Stimulated activated CD8-positive, alpha-beta memory T cell treated with anti-CD3 and anti-CD28 coated beads, Interleukin-2, amount 100 ng/mL, for 1 hour (primary cell): ENCODE measurements at regions not wholly inside any gene's neighbourhood (a gene's known extent, or its start where the extent isn't known, plus 50 kb on each side); places are given as distances from the start of the nearest gene placed in this dataset.
"Not testable (repeated sequence)": the region's sequence is repeated elsewhere in the genome, so short reads cannot be mapped to it uniquely, and the experiment has no call there.

Experiments
- DNase-seq, 2 donors: peaks; one replicate each; pipeline ENCODE4 v3.0.0-alpha.2; 2020; ENCODE audit warnings: low read depth in 2 of 2

DNA sequence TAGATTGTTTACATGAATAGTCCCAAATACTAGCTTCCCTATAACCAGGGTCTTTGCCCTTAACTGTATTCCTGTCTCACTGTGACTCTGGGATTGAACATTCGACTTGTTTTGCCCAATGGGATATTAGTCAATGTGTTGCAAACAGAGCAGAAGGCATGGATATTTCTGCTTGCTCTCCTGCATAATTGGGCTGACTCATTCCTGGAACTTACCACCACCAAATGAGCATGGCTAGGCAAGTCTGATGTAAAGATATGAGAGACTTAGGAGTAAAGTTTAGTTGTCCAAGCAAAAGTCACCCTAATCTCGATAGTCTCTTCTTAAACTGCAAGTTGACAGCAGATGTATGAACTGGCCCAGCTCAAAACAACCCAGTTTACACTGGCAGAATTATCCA, 273.5 kb upstream of the CCNG1 start:
- no peak for DNase-seq

DNA sequence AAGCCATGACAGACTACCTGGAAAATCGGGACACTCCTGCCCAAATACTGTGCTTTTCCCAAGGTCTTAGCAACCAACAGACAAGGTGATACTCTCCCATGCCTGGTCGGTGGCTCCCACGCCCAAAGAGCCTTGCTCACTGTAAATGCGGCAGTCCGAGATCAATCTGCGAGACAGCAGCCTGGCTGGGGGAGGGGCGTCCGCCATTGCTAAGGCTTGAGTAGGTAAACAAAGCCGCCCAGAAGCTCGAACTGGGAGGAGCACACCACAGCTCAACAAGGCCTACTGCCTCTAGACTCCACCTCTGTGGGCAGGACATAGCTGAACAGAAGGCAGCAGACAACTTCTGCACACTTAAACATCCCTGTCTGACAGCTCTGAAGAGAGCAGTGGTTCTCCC, 272.1 kb upstream of the CCNG1 start:
- no peak for DNase-seq

DNA sequence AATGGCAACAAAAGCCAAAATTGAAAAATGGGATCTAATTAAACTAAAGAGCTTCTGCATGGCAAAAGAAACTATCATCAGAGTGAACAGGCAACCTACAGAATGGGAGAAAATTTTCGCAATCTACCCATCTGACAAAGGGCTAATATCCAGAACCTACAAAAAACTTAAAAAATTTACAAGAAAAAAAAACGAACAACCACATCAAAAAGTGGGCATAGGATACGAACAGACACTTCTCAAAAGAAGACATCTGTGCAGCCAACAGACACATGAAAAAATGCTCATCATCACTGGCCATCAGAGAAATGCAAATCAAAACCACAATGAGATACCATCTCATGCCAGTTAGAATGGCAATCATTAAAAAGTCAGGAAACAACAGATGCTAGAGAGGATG, 267.2 kb upstream of the CCNG1 start:
- DNase-seq: not testable (repeated sequence)

DNA sequence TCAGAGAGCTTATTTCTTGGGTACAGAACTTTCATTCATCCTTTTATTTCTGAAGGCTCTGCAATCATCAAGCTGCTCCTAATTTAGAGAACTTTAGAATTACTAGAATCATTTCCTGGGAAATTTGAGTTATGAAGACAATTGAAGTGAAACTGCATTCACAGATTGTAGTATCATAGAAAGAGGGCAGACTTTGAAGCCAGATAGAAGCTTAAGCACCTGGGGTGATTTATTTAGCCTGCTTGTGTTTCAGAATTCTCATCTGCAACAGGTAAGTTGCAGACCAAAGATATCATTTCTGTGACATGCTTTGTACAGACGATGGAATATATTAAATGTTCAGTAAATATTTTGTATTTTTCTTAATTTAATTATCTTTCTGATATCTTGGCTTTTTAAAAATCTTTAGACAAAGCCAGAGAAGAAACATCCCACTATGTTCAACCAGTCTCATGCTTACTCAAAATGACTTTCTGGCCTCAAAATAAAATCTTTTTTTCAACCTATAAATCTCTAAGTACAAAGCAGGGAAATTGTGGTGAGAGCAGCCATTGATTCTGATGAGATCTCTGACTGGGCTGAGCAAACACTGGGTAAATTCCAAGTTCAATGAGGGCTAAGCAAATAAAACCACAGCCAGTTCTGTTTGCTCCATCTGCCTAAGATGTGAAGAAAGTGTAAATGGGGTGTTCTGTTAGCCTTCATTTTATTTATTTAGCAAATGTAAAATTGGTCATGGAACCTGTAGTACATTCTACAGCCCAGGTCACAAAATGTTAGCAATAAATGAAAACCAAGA, 264.7 kb upstream of the CCNG1 start:
- no peak for DNase-seq

DNA sequence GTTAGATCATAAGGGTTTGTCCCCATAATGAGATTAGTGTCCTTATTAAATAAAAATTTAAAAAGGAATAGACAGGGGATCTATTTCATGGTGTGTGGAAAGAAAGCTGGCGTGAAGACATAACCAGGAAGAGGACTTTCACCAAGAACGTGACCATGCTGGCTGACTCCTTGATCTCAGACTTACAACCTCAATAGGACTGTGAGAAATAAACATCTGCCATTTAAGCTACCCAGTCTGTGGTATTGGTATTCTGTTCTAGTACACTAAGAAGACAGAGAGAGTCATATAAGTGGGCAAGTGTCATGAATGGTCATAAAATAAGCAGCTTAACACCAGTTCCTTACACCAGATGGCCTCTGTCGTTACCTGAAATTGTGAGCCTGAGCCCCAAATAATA, 259.4 kb upstream of the CCNG1 start:
- no peak for DNase-seq

DNA sequence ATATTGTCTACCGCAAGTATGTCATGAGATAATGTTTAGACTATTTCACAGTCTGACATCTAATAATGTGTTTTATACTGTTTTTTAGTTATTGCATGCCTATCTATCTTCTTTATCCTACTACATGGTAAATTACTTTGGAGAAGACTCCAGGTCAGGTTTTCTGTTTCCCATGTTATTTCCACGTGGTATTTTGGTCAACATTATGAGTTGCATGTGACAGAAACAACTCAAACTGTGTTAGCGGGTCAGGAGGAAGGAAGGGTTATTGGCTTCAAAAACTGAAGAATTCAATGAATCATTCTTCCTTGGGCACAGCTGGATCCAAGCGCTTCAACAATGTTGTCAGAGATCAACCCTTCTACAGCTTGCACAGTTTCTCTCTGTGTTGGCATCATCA, 252.1 kb upstream of the CCNG1 start:
- DNase-seq: no peak

DNA sequence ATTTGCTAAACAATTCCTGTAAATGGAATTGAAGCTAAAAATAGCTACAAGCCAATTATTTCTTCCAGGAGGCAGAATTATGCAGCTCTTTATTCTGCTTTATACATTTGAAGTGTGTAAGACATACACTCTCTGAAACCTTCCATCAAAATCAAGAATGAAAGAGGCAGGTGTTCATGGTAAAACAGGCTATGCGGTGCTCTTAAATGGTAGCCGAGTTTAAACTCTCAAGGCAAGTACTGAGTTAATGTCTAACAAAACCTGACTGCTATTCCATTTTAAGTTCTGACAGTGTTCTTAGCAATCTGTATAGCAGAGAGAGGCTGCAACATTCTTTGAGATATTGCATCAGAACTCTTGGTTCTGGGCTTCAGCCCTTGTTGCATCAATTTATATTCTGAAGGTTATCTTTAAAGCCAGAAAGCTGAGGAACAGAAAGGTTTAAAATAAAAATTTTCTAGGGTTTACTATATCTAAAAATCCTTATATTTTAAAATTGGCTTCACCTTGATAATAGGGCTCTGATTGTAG, 248.3 kb upstream of the CCNG1 start:
- no peak for DNase-seq

DNA sequence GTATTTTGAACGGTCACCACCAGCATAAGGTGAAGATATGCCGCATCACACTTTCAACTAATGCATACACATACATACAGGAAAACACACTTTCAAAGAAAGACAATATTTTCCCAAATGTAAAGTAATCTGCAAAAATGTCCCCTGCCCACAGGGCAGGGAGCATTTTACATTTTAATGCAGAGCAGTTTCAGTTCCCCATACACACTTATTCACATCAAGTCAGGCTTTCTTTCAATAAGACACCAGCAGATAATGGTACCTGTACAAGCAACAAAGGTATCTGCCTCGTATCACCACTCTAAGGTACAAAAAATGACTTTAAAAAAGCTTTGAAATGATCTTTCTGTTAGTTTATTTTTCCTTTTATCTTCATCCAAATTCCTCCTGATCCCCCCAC, 247.1 kb upstream of the CCNG1 start:
- no peak for DNase-seq

DNA sequence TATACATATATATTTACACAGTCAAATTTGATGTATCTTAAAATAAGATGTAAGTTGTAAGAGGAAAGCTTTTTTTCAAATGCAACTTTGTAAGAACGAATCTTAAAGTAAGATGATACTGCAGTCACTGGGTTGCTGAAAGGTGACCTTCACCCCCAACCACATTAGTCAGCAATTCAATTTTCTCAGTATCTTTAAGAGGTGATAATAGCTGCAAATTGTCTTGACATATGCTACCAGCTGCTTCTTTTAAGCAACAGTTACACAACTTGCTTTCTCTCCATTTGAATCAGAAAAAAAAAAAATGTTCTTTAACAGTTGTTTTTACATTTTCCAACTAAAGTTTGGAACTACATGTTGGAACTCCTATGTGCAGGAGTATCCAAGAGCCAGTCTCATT, 246.6 kb upstream of the CCNG1 start:
- DNase-seq: no peak

DNA sequence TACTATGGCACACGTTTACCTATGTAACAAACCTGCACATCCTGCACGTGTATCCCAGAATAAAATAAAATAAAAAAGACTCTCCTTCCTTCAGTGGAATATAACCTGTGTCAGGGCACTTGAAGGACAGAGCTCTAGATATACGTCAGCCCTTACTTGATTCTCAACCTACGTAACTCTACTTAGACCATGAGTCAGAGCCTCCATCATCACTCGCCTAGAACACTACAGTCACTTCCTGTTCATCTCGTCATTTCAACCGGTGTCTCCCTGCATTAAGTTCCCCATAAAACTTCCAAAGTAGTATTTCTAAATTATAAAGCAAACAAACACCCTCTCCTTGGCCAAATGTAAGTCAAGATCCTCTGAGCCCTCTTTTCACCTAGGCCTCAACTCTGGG, 243.5 kb upstream of the CCNG1 start:
- DNase-seq: no peak

DNA sequence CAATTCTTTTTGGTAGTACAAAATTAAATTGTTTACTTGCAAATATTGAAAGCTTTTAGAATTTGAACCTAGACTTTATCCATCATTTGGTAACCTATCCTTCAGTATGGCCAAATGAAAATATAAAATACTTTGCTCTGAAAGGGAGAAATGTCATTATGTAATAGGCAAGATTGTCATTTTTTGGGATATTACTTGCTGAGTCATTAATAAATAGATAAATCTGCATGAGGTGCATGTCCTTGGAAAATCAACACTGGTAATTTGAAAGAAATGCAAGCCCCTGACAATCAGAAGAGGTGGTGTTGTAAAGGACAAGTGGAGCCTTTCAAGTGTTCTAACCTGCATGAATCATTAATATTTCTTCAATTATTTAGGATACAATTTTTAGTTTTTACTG, 231.8 kb upstream of the CCNG1 start:
- no peak for DNase-seq

DNA sequence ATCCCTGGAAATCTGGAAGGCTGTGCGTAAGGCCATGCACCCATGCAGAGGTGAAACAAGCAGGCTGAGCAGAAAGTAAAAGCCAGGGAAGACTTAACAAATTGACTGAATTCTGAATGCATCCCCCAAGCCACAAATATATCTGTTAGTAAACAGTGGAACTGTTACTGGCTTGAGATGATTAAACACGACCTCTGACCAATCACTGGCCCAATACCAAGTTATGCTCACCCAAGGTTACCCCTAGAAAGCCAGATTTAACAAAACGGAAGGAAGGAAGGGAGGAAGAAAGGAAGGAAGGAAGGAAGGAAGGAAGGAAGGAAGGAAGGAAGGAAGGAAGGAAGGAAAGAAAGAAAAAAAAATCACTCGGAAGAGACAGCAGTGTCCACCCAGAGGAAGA, 215.8 kb upstream of the CCNG1 start:
- DNase-seq: no peak

DNA sequence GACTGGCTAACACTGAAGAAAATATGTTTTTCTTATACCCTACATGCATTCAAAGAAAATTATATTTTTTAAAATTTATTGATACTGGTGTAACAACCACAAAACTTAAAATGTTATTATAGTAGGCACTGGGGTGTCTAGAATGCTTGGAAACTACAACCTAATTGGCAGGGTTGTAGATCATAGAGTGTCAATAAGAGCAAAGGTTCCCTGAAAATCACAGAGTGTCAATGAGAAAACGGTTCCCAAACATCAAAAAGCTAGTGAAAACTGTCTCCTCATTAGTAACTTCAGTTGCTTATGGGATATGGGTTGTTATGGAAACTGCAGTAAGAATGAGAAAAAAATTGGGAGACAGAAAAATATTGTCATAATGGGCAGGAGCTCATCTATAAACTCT, 214.4 kb upstream of the CCNG1 start:
- DNase-seq: no peak

DNA sequence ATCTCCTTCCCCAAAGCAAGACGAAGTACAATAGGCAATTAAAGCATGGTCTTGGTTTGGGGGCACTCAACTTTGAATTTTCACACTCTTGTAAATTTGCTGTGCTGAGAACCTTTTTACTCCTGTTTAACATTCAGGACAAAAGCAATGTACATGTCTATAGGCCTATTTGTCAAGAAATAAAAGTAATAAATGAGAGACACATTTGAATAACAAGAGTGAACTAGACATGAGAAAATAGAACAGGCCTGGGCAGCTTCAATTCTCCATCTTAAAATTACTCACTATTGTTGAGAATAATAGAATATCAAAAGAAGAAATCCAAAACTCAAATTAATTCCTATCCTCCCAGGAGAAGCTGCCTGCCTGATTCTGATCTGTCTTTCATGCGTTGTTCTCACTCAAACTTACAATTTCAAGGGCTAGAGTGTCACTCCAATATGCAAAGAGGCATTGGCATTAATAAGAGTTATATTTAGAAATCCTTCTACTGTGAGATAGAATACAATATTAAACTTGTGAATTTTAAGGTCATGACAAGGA, 192.9 kb upstream of the CCNG1 start:
- no peak for DNase-seq

DNA sequence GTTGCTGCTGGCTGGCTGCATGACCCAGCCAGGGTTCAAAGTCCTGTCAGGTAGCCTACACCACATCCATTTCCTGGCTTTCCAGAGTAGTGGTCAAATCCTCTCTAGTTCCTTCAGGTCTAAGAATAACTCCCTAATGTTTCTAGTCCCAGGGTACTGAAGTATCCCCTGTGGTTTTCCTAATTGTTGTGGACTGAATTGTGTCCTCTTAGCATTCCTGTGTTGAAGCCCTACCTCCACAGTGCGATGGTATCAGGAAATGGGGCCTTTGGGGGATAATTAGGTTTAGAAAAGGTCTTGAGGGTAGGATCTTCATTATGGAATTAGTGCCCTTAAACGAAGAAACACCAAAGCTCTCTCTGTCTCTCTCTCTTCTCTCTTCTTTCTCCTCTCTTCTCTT, 191.8 kb upstream of the CCNG1 start:
- no peak for DNase-seq

DNA sequence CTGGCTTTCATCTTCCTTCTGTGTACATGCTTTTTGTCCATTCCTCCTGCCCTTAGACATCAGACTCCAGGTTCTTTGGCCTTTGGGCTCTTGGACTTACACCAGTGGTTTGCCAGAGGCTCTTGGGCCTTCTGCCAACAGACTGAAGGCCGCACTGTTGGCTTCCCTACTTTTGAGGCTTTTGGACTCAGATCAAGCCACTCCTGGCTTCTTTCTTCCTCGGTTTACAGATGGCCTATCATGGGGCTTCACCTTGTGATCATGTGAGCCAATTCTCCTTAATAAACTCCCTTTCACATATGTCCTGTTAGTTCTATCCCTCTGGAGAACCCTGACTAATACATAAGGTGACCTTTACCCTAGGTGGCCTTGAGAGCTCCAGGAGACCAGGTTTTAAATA, 189.1 kb upstream of the CCNG1 start:
- DNase-seq: no peak

DNA sequence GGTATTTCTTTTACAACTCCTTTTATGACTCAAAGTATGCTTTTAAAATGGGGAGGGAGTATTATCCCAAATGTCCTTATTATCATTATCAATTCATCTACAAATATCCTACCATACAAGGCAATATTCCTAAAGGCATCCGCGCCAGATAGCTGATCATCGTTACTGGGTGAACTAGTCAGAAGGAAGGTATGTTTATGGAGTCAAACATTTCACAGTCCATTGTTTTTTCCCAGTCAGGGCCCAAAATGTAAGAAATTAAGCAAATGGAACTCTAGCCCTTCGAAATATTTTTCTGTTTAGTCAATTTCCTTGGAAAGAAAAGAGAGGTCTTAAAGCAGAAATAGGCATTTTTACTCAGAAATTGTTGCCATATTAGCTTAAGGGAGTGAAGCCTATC, 188.5 kb upstream of the CCNG1 start:
- DNase-seq: no peak

DNA sequence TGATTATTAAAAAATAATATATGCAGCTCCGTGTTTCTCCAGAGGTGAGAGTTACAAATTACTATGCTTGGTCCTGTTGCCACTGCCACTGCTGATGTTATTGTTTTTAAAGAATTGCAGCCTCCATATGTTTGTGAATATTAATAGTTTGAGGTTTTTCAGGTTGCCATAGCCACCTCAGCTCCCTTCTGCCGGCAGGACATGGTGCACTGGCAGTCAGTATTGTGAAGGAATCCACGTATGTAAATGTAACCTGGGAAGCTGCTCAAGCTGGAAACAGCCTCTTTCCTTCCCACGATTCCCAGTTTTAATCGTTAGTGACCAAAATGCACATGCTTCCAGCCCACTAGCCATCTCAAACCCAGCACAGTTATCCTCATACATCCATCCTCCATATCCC, 184.4 kb upstream of the CCNG1 start:
- DNase-seq: no peak

DNA sequence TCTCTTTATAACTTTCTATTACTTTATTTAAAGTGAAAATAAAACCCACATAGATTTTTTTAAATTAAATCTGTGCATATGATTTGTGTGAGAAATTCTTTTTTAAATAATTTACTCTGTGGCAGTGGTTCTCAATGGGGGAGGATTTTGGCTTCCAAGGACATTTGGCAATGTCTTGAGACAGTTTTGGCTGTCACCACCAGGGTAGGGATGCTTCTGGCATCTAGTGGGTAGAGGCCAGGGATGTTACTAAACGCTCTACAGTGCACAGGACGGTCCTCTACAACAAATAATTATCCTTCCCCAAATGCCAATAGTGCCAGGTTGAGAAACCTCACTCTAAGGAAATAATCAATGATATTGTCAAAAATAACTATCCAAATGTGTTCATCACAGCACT, 177.9 kb upstream of the CCNG1 start:
- no peak for DNase-seq

DNA sequence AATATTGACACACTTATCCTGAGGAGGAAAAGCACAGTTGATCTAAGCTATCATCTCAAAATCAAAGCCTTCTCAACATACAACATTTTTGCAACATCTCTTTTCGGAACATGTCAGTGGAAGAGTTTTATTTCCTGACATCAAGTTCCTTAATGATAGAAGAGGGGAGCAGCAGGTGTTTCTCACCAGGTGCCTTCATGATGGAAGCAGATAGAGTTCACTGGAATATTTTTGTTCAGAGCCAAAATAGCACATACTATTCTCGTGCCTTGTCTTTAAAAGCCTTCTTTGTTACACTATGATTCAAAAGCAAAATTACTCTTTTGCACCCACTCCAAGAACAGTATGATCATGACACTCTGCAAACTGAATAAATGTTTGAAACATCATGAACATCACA, 176.9 kb upstream of the CCNG1 start:
- DNase-seq: no peak

DNA sequence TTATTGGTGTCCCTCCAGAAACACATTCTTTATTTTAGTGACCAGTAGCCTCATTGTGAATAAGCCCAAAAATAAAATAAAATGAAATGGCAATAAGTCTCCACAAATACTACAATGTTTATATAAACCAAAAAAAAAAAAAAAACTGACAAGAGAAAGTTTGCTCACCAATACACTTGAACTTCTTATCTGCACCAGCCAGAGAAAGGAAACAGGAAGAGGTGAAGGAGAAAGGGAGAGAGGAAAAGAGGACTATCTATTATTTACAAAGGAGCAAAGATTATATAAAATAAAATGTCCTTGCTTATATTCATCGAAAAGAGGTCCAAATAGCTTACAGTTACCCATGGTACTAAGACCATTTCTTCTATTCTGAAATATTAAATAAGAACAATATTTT, 176.4 kb upstream of the CCNG1 start:
- DNase-seq: no peak

DNA sequence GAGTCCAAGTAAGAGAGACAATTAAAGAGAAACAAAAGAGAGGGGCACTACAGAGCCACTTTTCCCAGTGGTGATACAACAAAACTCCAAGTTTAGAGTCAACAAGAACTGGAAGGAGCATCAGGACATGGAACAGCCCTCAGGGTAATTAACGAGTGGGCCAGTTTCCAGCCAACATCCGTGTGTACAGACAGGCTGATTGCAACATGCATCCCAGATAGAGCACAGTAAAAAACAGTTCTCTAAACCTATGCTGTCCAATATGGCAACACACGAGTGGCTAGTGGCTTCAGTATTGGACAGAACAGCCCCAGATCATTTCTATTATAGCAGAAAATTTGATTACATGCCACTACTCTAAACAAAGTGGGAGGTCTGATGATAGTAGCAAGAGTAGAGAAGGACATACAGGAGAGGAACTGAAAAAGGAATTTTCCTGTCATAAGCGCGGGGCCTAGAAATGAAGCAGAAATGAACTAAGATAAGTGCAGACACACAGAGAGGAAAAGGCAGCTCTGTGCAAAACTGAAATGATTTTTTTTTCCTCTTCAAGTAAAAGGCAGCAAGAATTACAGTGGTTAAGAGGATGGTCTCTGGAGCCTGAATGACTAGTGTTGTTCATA, 175.6 kb upstream of the CCNG1 start:
- no peak for DNase-seq

DNA sequence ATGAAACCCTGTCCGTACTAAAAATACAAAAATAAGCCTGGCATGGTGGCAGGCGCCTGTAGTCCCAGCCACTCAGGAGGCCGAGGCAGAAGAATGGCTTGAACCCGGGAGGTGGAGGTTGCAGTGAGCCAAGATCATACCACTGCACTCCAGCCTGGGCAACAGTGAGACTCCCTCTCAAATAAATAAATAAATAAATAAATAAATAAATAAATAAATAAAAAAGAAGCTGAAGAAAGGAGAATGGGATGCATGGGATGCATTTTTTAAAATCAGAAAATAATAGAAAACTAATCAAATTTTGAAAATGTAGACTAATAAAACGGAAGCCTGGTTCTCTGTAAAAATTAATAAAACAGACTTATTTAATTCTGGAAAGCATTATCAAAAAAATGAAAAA, 171.1 kb upstream of the CCNG1 start:
- DNase-seq: not testable (repeated sequence)
